Caco-2 (cell line): ENCODE measurements at regions not wholly inside any gene's neighbourhood (a gene's known extent, or its start where the extent isn't known, plus 50 kb on each side); places are given as distances from the start of the nearest gene placed in this dataset.

Experiments used
- BruUV-seq: library from RNA; stranded (reverse); fragments of 400-500 nt; replicated peaks from 2 replicates; lab custom pipeline; 2021; lab: Mats Ljungman, UMichigan
- CTCF ChIA-PET: fragments of 300-600 bp; sonication (Branson Sonifier 250); formaldehyde crosslinking; loops from one replicate; lab custom pipeline; 2022; ENCODE audit warnings: antibody characterized with exemption; lab: Charles Lee
- POLR2A ChIA-PET: fragments of 300-600 bp; sonication (Branson Sonifier 250); formaldehyde crosslinking; loops from one replicate; lab custom pipeline; 2022; ENCODE audit warnings: antibody characterized with exemption; lab: Charles Lee
- DNase-seq, 2 experiments: peaks; one replicate each; pipeline versions ENCODE4 v3.0.0 to v3.0.0-alpha.2; 2020 to 2022
- H3K27me3 ChIP-seq: replicated peaks from 2 replicates; pipeline ENCODE4 v1.6.0; 2011; ENCODE audit warnings: low read length; ENCODE audit not compliant: control insufficient read depth, insufficient read depth
- H3K36me3 ChIP-seq: 2 replicates; pipeline ENCODE4 v1.5.1; 2011; ENCODE audit warnings: low read length; ENCODE audit not compliant: control insufficient read depth, insufficient read depth
- H3K4me1 ChIP-seq: fragments of 250-450 bp; sonication (Bioruptor Pico); 2 replicates; pipeline ENCODE4 v1.5.1; 2020; ENCODE audit warnings: mild to moderate bottlenecking
- H3K4me3 ChIP-seq: 2 replicates; pipeline ENCODE4 v1.5.1; 2011; ENCODE audit warnings: low read depth, mild to moderate bottlenecking, control low read depth, low read length
- H3K9me3 ChIP-seq: fragments of 250-450 bp; sonication (Bioruptor Pico); 2 replicates; pipeline ENCODE4 v1.5.1; 2020; ENCODE audit warnings: mild to moderate bottlenecking, moderate library complexity
- H3K27ac Mint-ChIP-seq: one replicate; pipeline ENCODE4 v1.8.0; 2022; ENCODE audit warnings: mixed read lengths; ENCODE audit not compliant: unreplicated experiment
- H3K27me3 Mint-ChIP-seq: one replicate; pipeline ENCODE4 v1.8.0; 2022; ENCODE audit warnings: mixed read lengths; ENCODE audit not compliant: insufficient read depth, unreplicated experiment
- H3K36me3 Mint-ChIP-seq: one replicate; pipeline ENCODE4 v1.8.0; 2022; ENCODE audit warnings: mild to moderate bottlenecking, mixed read lengths; ENCODE audit not compliant: insufficient read depth, unreplicated experiment
- H3K4me1 Mint-ChIP-seq: one replicate; pipeline ENCODE4 v1.8.0; 2022; ENCODE audit warnings: low read depth, mixed read lengths; ENCODE audit not compliant: unreplicated experiment
- H3K4me3 Mint-ChIP-seq: one replicate; pipeline ENCODE4 v1.8.0; 2022; ENCODE audit warnings: mild to moderate bottlenecking, moderate library complexity, mixed read lengths; ENCODE audit not compliant: unreplicated experiment
- H3K9me3 Mint-ChIP-seq: one replicate; pipeline ENCODE4 v1.8.0; 2022; ENCODE audit warnings: mixed read lengths; ENCODE audit not compliant: unreplicated experiment
- CTCF ChIP-seq, 2 experiments: fragments of 200-600 bp in 1 of 2; IDR thresholded peaks; 1 replicate in 1 of 2; 2 replicates in 1 of 2; pipeline versions ENCODE4 v1.5.1 to v1.8.0; 2011 to 2022; ENCODE audit warnings: antibody characterized with exemption in 1 of 2, control low read depth in 1 of 2, inconsistent platforms in 1 of 2, low read depth in 1 of 2, low read length in 1 of 2, mild to moderate bottlenecking in 1 of 2, moderate library complexity in 1 of 2; ENCODE audit not compliant: insufficient read depth in 1 of 2, severe bottlenecking in 1 of 2, unreplicated experiment in 1 of 2
- intact Hi-C: fragments of 100-400 bp; cut with micrococcal nuclease; formaldehyde crosslinking; loops from one replicate; pipeline ENCODE4 v1.10.0; 2022; ENCODE audit not compliant: unreplicated experiment

GRCh38 chr2:180411661-180412060 lies 404.6 kb upstream of the CWC22 start:
- Mint-ChIP-seq H3K27ac (no peak overlapping the region), H3K4me1 (no peaks in the 10 kb centered on the region), H3K27me3 (no peaks in the 10 kb centered on the region), H3K9me3 (no peaks in the 10 kb centered on the region), H3K36me3 (no peaks in the 10 kb centered on the region), H3K4me3 (no peak overlapping the region)
- Histone ChIP-seq H3K27me3 (no peaks in the 10 kb centered on the region), H3K4me3 (no peak overlapping the region), H3K9me3 (no peaks in the 10 kb centered on the region), H3K36me3 (no peaks in the 10 kb centered on the region), H3K4me1 (no peaks in the 10 kb centered on the region)
- POLR2A ChIA-PET: no interaction called here
- no peak for TF ChIP-seq CTCF (IDR thresholded peaks at IDR 0.05; ENCODE audit: insufficient read depth in 1 of 2, low read depth in 1 of 2, low read length in 1 of 2, severe bottlenecking in 1 of 2, unreplicated experiment in 1 of 2)
- no peak for DNase-seq
- intact Hi-C loops: no loop called here
- no TSS peak for BruUV-seq
- CTCF ChIA-PET: no interaction called here

GRCh38 chr2:180406687-180407086 lies 399.6 kb upstream of the CWC22 start:
- H3K9me3 ChIP-seq: no peaks in the 10 kb centered on the region
- Mint-ChIP-seq H3K4me1 (no peaks in the 10 kb centered on the region), H3K4me3 (no peak overlapping the region), H3K36me3 (peaks cover 5% of the 10 kb centered on the region), H3K27me3 (no peaks in the 10 kb centered on the region), H3K9me3 (no peaks in the 10 kb centered on the region), H3K27ac (no peak overlapping the region)
- H3K27me3 ChIP-seq: no peaks in the 10 kb centered on the region
- no peaks in the 10 kb centered on the region for H3K4me1 ChIP-seq
- BruUV-seq: no TSS peak
- no peak for DNase-seq
- ChIA-PET POLR2A (no interaction called here), CTCF (no interaction called here)
- TF ChIP-seq CTCF (IDR thresholded peaks at IDR 0.05; ENCODE audit: insufficient read depth in 1 of 2, low read depth in 1 of 2, low read length in 1 of 2, severe bottlenecking in 1 of 2, unreplicated experiment in 1 of 2): no peak
- intact Hi-C loops: no loop called here
- H3K36me3 ChIP-seq: no peaks in the 10 kb centered on the region
- no peak overlapping the region for H3K4me3 ChIP-seq

GRCh38 chr2:180405520-180405919 lies 398.4 kb upstream of the CWC22 start:
- peaks cover 5% of the 10 kb centered on the region for H3K36me3 Mint-ChIP-seq
- no peak overlapping the region for H3K27ac Mint-ChIP-seq

More at GRCh38 chr2:180405520-180405919, 398.4 kb upstream of the CWC22 start:
- Mint-ChIP-seq H3K4me3 (no peak overlapping the region), H3K9me3 (no peaks in the 10 kb centered on the region), H3K4me1 (no peaks in the 10 kb centered on the region), H3K27me3 (no peaks in the 10 kb centered on the region)
- ChIA-PET POLR2A (no interaction called here), CTCF (no interaction called here)
- no peak for DNase-seq
- no TSS peak for BruUV-seq
- Histone ChIP-seq H3K36me3 (no peaks in the 10 kb centered on the region), H3K4me3 (no peak overlapping the region), H3K27me3 (no peaks in the 10 kb centered on the region), H3K9me3 (no peaks in the 10 kb centered on the region), H3K4me1 (no peaks in the 10 kb centered on the region)
- intact Hi-C loops: no loop called here
- TF ChIP-seq CTCF (IDR thresholded peaks at IDR 0.05; ENCODE audit: insufficient read depth in 1 of 2, low read depth in 1 of 2, low read length in 1 of 2, severe bottlenecking in 1 of 2, unreplicated experiment in 1 of 2): no peak
